ENCODE measurements at regions not wholly inside any gene's neighbourhood (a gene's known extent, or its start where the extent isn't known, plus 50 kb on each side); places are given as distances from the start of the nearest gene placed in this dataset.

DNA sequence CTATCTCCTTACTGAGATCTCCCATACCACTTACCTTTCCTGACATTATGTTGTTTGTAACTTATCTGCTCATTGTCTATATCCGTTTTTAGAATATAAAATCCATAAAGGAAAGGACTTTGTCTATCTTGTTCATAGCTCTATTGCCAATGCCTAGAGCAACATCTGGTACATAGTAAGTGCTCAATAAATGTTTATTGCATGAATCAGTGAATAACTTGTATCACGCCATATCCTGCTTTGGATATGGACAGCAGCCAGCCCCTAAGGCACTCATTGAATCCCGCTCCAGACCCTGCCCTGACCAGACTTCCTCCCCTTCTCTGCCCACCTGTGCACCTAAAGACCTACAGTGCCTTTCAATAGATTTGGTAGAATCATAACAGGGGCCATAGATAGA is 298.1 kb upstream of the PLXNA2 start:
- intact Hi-C loops (cut with DNase I), result no loop called here
- Histone ChIP-seq H3K9me3 (no peaks in the 10 kb centered on the region), H3K4me1 (no peaks in the 10 kb centered on the region), H3K4me3 (no peak overlapping the region), H3K27ac (no peak overlapping the region), H3K36me3 (no peaks in the 10 kb centered on the region), H3K27me3 (no peaks in the 10 kb centered on the region)
- 40 to 84% methylated on average over 3 of the region's 3 CpGs for WGBS, 2 donors
- TF ChIP-seq POLR2AphosphoS5 (IDR thresholded peaks at IDR 0.05) (no peak), EP300 (IDR thresholded peaks at IDR 0.05) (no peak), POLR2A (IDR thresholded peaks at IDR 0.05) (no peak)
- TF ChIP-seq, protein P1, sequence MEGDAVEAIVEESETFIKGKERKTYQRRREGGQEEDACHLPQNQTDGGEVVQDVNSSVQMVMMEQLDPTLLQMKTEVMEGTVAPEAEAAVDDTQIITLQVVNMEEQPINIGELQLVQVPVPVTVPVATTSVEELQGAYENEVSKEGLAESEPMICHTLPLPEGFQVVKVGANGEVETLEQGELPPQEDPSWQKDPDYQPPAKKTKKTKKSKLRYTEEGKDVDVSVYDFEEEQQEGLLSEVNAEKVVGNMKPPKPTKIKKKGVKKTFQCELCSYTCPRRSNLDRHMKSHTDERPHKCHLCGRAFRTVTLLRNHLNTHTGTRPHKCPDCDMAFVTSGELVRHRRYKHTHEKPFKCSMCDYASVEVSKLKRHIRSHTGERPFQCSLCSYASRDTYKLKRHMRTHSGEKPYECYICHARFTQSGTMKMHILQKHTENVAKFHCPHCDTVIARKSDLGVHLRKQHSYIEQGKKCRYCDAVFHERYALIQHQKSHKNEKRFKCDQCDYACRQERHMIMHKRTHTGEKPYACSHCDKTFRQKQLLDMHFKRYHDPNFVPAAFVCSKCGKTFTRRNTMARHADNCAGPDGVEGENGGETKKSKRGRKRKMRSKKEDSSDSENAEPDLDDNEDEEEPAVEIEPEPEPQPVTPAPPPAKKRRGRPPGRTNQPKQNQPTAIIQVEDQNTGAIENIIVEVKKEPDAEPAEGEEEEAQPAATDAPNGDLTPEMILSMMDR (IDR thresholded peaks at IDR 0.05), result no peak
- DNase-seq, result no peak

DNA sequence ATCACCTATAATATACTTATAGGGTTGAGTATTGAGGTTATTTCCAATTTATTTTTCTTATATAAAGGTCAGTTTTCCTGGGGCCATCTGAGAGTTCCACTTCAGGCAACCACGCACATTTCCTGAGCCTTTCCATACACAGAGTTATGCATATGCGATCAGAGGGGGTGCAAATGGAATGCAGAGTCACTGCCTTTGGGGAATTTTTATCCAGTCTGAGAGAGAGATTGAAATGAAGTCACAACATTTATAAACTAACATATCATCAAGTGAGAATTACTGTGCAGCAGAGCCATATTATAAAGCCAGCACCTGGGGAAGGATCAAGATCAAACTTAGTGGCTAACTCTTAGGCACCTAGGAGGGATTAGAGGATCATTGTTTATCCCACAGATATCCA is 299.9 kb upstream of the PLXNA2 start:
- Histone ChIP-seq H3K9me3 (no peaks in the 10 kb centered on the region), H3K4me1 (no peaks in the 10 kb centered on the region), H3K27ac (no peak overlapping the region), H3K27me3 (no peaks in the 10 kb centered on the region), H3K36me3 (no peaks in the 10 kb centered on the region), H3K4me3 (no peak overlapping the region)
- DNase-seq, result no peak
- intact Hi-C loops (cut with DNase I), result no loop called here
- WGBS, 2 donors, result 94 to 95% methylated on average over 2 of the region's 2 CpGs
- TF ChIP-seq POLR2AphosphoS5 (IDR thresholded peaks at IDR 0.05) (no peak), POLR2A (IDR thresholded peaks at IDR 0.05) (no peak), EP300 (IDR thresholded peaks at IDR 0.05) (no peak)
- TF ChIP-seq, protein P1 (IDR thresholded peaks at IDR 0.05), result no peak

DNA sequence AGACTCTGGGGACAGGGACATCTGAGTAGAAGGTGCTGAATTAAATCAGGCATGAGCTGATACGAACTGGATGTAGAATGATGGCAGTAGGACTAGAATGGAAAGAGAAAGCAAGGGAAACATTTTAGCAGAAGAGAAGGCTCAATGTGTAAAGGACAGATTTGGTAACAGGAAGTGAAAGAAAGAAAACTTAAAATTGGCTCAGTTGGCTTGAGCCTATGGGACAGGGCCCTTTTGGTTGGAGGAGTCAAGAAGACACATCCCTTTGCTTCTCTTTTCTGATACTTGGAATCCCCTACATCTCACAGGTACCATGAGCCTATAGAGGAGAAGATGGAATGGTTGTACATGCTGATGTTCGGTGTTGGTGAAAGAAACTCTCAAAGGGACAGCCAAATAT is 300.6 kb upstream of the PLXNA2 start:
- H3K36me3 ChIP-seq, result no peaks in the 10 kb centered on the region
- no peaks in the 10 kb centered on the region for H3K27me3 ChIP-seq
- H3K4me3 ChIP-seq, result no peak overlapping the region
- TF ChIP-seq POLR2A (IDR thresholded peaks at IDR 0.05) (no peak), POLR2AphosphoS5 (IDR thresholded peaks at IDR 0.05) (no peak), EP300 (IDR thresholded peaks at IDR 0.05) (no peak)
- TF ChIP-seq, protein P1 (IDR thresholded peaks at IDR 0.05), result no peak
- 86 to 93% methylated on average over 2 of the region's 2 CpGs for WGBS, 2 donors
- no peak overlapping the region for H3K27ac ChIP-seq
- no peaks in the 10 kb centered on the region for H3K4me1 ChIP-seq
- no peak for DNase-seq
- intact Hi-C loops (cut with DNase I), result no loop called here
- H3K9me3 ChIP-seq, result no peaks in the 10 kb centered on the region

- Histone ChIP-seq H3K36me3 (no peaks in the 10 kb centered on the region), H3K9me3 (no peaks in the 10 kb centered on the region), H3K4me1 (no peaks in the 10 kb centered on the region), H3K27ac (no peak overlapping the region), H3K4me3 (no peak overlapping the region), H3K27me3 (no peaks in the 10 kb centered on the region)
- 81 to 82% methylated on average over 4 of the region's 4 CpGs for WGBS, 2 donors
- no peak for DNase-seq
- TF ChIP-seq POLR2A (IDR thresholded peaks at IDR 0.05), result no peak
- TF ChIP-seq EP300 (IDR thresholded peaks at IDR 0.05), result no peak
- no peak for TF ChIP-seq POLR2AphosphoS5 (IDR thresholded peaks at IDR 0.05)
- TF ChIP-seq, protein P1 (IDR thresholded peaks at IDR 0.05), result no peak
- intact Hi-C loops (cut with DNase I), result no loop called here
Measured at GRCh38 chr1:208551024-208551423, 306.8 kb upstream of the PLXNA2 start.

GRCh38 chr1:208551633-208552320 is 307.6 kb upstream of the PLXNA2 start:
- 76 to 84% methylated on average over 5 of the region's 5 CpGs for WGBS, 2 donors
- H3K4me3 ChIP-seq, result no peak overlapping the region
- intact Hi-C loops (cut with DNase I), result no loop called here

More at GRCh38 chr1:208551633-208552320, 307.6 kb upstream of the PLXNA2 start:
- Histone ChIP-seq H3K27ac (no peak overlapping the region), H3K27me3 (no peaks in the 10 kb centered on the region), H3K9me3 (no peaks in the 10 kb centered on the region), H3K36me3 (no peaks in the 10 kb centered on the region), H3K4me1 (no peaks in the 10 kb centered on the region)
- no peak for TF ChIP-seq POLR2AphosphoS5 (IDR thresholded peaks at IDR 0.05)
- TF ChIP-seq EP300 (IDR thresholded peaks at IDR 0.05), result no peak
- TF ChIP-seq, protein P1 (IDR thresholded peaks at IDR 0.05), result no peak
- no peak for TF ChIP-seq POLR2A (IDR thresholded peaks at IDR 0.05)
- DNase-seq, result no peak

Data from sigmoid colon (tissue), 6 donors.